Neural progenitor cell (in vitro differentiated cells): ENCODE measurements at regions not wholly inside any gene's neighbourhood (a gene's known extent, or its start where the extent isn't known, plus 50 kb on each side); places are given as distances from the start of the nearest gene placed in this dataset.

Experiments
- CTCF ChIP-seq: fragments of 200-600 bp; sonication (generic); IDR thresholded peaks from 2 replicates; pipeline ENCODE4 v1.5.1; 2017; ENCODE audit warnings: antibody characterized with exemption, mild to moderate bottlenecking
- EZH2 ChIP-seq: fragments of 200-600 bp; sonication (generic); IDR thresholded peaks from 2 replicates; pipeline ENCODE4 v1.6.1; 2017; ENCODE audit warnings: antibody characterized with exemption, mild to moderate bottlenecking, moderate library complexity
- EZH2phosphoT487 ChIP-seq: fragments of 200-600 bp; sonication (generic); IDR thresholded peaks from 2 replicates; pipeline ENCODE4 v1.6.1; 2017; ENCODE audit warnings: antibody characterized with exemption

GRCh38 chr7:119959811-119960210, 313.2 kb upstream of the KCND2 start:
- no peak for TF ChIP-seq CTCF
- no peak for TF ChIP-seq EZH2
- TF ChIP-seq EZH2phosphoT487, result no peak
